ENCODE measurements at regions not wholly inside any gene's neighbourhood (a gene's known extent, or its start where the extent isn't known, plus 50 kb on each side); places are given as distances from the start of the nearest gene placed in this dataset. TPM values are rescaled to one million over a fixed set of nuclear protein-coding genes. Genes with fewer than 3 reads are reported as not detected.

DNA sequence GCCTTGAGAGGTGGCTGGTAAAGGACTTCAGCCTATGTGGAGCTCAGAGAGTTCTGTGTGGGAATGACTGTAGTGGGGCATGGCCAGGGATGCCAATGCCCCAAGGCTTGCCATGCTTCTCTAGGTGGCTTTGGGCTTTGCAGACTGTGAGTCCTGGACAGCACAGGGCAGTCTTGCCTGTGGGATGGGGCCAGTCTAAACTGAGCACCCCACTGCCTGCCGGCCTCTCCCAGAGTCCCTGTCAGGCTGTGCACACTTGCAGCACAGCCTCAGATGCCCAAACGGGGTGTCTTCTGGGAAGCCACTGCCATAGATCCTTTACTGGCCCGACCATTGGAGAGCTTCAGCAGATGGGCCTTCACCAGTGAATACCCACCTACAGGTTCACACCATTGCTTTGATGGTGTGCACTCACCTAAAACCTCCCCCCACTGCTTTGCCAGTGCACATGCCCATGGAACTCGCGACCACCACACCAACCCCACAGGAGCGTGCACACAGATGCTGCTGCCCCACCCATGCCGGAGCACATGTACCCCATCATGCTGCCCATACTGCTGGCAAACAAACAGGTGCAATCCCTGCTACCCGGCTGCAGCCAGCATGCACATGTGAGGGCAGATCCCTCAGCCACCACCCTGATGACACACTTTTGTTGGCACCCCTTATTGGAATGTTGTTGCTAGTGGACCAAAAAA, 97.3 kb upstream of the CNKSR2 start:
- no peak for DNase-seq (ENCODE audit: low read depth)
- TF ChIP-seq, protein P1, sequence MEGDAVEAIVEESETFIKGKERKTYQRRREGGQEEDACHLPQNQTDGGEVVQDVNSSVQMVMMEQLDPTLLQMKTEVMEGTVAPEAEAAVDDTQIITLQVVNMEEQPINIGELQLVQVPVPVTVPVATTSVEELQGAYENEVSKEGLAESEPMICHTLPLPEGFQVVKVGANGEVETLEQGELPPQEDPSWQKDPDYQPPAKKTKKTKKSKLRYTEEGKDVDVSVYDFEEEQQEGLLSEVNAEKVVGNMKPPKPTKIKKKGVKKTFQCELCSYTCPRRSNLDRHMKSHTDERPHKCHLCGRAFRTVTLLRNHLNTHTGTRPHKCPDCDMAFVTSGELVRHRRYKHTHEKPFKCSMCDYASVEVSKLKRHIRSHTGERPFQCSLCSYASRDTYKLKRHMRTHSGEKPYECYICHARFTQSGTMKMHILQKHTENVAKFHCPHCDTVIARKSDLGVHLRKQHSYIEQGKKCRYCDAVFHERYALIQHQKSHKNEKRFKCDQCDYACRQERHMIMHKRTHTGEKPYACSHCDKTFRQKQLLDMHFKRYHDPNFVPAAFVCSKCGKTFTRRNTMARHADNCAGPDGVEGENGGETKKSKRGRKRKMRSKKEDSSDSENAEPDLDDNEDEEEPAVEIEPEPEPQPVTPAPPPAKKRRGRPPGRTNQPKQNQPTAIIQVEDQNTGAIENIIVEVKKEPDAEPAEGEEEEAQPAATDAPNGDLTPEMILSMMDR (IDR thresholded peaks at IDR 0.05; ENCODE audit: insufficient read depth, low read depth, low read length), result no peak
- H3K4me3 ChIP-seq (ENCODE audit: low read depth, low read length), result no peak overlapping the region

DNA sequence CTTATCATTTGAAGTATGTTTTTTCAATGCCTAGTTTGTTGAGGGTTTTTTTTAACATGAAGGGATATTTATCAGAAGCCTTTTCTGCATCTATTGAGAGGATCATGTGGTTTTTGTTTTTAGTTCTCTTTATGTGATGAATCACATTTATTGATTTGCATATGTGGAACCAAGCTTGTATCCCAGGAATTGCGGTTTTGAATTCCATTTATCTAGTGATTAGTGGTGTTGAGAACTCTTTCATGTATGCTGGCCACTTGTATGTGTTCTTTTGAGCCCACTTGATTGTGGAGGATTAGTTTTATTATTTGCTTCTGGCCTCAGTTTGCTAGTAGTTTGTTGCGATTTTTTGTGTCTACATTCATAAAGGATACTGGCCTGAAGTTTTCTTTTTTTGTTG, 85.0 kb upstream of the CNKSR2 start:
- H3K4me3 ChIP-seq (ENCODE audit: low read depth, low read length), result no peak overlapping the region
- no peak for DNase-seq (ENCODE audit: low read depth)
- TF ChIP-seq, protein P1 (IDR thresholded peaks at IDR 0.05; ENCODE audit: insufficient read depth, low read depth, low read length), result no peak

DNA sequence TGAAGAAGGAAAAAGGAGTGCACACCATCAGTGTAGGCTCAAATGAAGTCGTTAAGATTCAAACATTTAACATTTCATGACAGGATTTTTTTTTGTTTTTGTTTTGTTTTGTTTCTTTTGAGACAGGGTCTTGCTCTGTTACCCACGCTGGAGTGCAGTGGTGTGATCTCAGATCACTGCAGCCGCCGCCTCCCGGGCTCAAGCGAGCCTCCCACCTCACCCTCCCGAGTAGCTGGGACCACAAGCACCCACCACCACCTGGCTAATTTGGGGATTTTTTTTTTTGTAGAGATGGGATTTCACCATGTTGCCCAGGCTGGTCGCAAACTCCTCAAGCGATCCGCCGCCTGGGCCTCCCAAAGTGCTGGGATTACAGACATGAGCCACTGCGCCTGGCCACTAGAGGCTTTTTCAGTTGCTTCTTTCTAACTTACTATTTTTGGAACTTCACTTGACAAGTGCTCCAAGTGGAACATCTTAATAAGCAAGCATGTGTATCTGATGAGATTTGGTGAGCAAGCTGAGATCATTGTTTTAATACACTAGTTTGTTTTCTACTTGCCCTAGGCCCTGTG, 78.9 kb upstream of the CNKSR2 start:
- no peak for DNase-seq (ENCODE audit: low read depth)
- TF ChIP-seq, protein P1 (IDR thresholded peaks at IDR 0.05; ENCODE audit: insufficient read depth, low read depth, low read length), result no peak
- H3K4me3 ChIP-seq (ENCODE audit: low read depth, low read length), result no peak overlapping the region

DNA sequence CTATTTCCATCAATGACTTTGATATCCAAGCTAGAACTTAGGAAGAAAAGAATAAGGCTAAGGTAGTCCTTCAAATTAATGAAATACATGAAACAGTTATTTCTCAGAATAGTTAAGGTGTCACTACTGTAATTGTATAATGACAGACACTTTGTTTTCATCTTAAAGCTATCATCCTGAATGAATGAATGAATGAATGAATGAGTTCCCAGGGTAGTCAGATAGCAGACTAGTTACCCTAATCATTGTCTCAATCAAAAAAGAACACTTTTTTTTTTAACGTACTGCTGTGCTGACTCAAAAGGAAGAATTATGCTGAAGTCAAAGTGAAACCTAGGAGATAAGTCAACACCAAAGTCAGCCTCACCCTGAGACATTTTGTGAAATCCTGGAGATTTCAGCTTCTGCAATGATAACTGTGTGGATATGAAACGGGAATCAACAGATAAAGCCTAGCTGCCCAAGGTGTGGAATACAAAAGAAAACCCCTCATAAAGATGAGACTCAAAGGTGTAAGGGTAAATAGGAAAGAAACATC, 68.3 kb upstream of the CNKSR2 start:
- DNase-seq (ENCODE audit: low read depth), result no peak
- TF ChIP-seq, protein P1 (IDR thresholded peaks at IDR 0.05; ENCODE audit: insufficient read depth, low read depth, low read length), result no peak
- H3K4me3 ChIP-seq (ENCODE audit: low read depth, low read length), result no peak overlapping the region

DNA sequence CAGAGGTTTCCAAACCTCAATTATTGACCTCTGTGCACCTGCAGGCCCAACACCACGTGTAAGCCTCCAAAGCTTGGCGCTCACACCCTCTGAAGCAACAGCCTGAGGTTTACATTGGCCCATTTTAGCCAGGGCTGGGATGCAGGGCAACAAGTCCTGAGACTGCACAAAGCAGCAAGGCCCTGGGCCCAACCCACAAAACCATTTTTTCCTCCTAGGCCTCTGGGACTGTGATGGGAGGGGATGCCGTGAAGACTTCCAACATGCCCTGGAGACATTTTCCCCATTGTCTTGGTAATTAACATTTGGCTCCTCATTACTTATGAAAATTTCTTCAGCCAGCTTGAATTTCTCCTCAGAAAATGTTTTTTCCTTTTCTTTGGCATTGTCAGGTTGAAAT, 54.9 kb upstream of the CNKSR2 start:
- DNase-seq (ENCODE audit: low read depth), result no peak
- H3K4me3 ChIP-seq (ENCODE audit: low read depth, low read length), result no peak overlapping the region
- TF ChIP-seq, protein P1 (IDR thresholded peaks at IDR 0.05; ENCODE audit: insufficient read depth, low read depth, low read length), result no peak

Small RNA genes in the stretch of these regions (small RNA-seq; reads per million reads assigned to genes)
- not detected for gene RNU6-133P

Data from fibroblast of villous mesenchyme (primary cell).